H1 (cell line): ENCODE measurements at regions not wholly inside any gene's neighbourhood (a gene's known extent, or its start where the extent isn't known, plus 50 kb on each side); places are given as distances from the start of the nearest gene placed in this dataset.

Experiments used
- CBX8 ChIP-seq: fragments of 300-800, 300-1000 bp; sonication (generic); IDR thresholded peaks from 2 replicates; pipeline ENCODE4 v1.7.1; 2016; ENCODE audit warnings: low read depth, low read length, borderline replicate concordance
- CTBP2 ChIP-seq: IDR thresholded peaks from 2 replicates; pipeline ENCODE4 v1.7.0; 2011; ENCODE audit warnings: borderline replicate concordance, mild to moderate bottlenecking, moderate library complexity, mixed read lengths, low read length; ENCODE audit not compliant: insufficient read depth, insufficient read length
- POLR2A ChIP-seq, 2 experiments: IDR thresholded peaks; 1 replicate in 1 of 2; 2 replicates in 1 of 2; pipeline ENCODE4 v1.6.1; 2011; ENCODE audit warnings: low read depth in 2 of 2, low read length in 2 of 2, mild to moderate bottlenecking in 2 of 2; ENCODE audit errors: control extremely low read depth in 1 of 2
- RAD21 ChIP-seq, 2 experiments: IDR thresholded peaks in 1 of 2; conservative IDR thresholded peaks in 1 of 2; 2 replicates each; pipeline ENCODE4 v1.6.1; 2011; ENCODE audit warnings: low read depth in 2 of 2, low read length in 2 of 2, improper control_type of control experiment in 1 of 2, inconsistent platforms in 1 of 2, mild to moderate bottlenecking in 1 of 2, moderate library complexity in 1 of 2
- RNF2 ChIP-seq: fragments of 200-900, 300-1000 bp; sonication (generic); IDR thresholded peaks from 2 replicates; pipeline ENCODE4 v1.7.1; 2016; ENCODE audit warnings: borderline replicate concordance, low read depth, mild to moderate bottlenecking, antibody characterized with exemption, low read length; ENCODE audit not compliant: poor library complexity, severe bottlenecking; ENCODE audit errors: missing control alignments
- TF ChIP-seq, protein P1 (sequence below): IDR thresholded peaks from 2 replicates; pipeline ENCODE4 v1.6.1; 2012; ENCODE audit warnings: inconsistent platforms
- TF ChIP-seq, protein P2 (sequence below), 3 experiments: IDR thresholded peaks; 1 replicate in 2 of 3; 2 replicates in 1 of 3; pipeline versions ENCODE4 v1.5.1 to v1.6.1; 2011; ENCODE audit warnings: low read length in 3 of 3, mild to moderate bottlenecking in 3 of 3, inconsistent platforms in 2 of 3, low read depth in 1 of 3, moderate library complexity in 1 of 3; ENCODE audit not compliant: insufficient read depth in 1 of 3; ENCODE audit errors: control extremely low read depth in 1 of 3
- TF ChIP-seq, protein P3 (sequence below): IDR thresholded peaks from 2 replicates; pipeline ENCODE4 v1.6.1; 2011; ENCODE audit warnings: low read length, improper control_type of control experiment

- no peak for TF ChIP-seq RAD21 (IDR thresholded peaks at IDR 0.05 in 1 of 2, conservative IDR thresholded peaks at IDR 0.05 in 1 of 2; ENCODE audit: low read depth in 2 of 2, low read length in 2 of 2)
- no peak for TF ChIP-seq CBX8
- no peak for TF ChIP-seq RNF2
- TF ChIP-seq, protein P1, sequence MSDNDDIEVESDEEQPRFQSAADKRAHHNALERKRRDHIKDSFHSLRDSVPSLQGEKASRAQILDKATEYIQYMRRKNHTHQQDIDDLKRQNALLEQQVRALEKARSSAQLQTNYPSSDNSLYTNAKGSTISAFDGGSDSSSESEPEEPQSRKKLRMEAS, result no peak
- no peak for TF ChIP-seq POLR2A (IDR thresholded peaks at IDR 0.05; ENCODE audit: control extremely low read depth in 1 of 2, low read depth in 2 of 2, low read length in 2 of 2)
- no peak for TF ChIP-seq CTBP2
- TF ChIP-seq, protein P2, sequence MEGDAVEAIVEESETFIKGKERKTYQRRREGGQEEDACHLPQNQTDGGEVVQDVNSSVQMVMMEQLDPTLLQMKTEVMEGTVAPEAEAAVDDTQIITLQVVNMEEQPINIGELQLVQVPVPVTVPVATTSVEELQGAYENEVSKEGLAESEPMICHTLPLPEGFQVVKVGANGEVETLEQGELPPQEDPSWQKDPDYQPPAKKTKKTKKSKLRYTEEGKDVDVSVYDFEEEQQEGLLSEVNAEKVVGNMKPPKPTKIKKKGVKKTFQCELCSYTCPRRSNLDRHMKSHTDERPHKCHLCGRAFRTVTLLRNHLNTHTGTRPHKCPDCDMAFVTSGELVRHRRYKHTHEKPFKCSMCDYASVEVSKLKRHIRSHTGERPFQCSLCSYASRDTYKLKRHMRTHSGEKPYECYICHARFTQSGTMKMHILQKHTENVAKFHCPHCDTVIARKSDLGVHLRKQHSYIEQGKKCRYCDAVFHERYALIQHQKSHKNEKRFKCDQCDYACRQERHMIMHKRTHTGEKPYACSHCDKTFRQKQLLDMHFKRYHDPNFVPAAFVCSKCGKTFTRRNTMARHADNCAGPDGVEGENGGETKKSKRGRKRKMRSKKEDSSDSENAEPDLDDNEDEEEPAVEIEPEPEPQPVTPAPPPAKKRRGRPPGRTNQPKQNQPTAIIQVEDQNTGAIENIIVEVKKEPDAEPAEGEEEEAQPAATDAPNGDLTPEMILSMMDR (IDR thresholded peaks at IDR 0.05; ENCODE audit: control extremely low read depth in 1 of 3, insufficient read depth in 1 of 3, low read depth in 1 of 3, low read length in 3 of 3), result no peak
- TF ChIP-seq, protein P3, sequence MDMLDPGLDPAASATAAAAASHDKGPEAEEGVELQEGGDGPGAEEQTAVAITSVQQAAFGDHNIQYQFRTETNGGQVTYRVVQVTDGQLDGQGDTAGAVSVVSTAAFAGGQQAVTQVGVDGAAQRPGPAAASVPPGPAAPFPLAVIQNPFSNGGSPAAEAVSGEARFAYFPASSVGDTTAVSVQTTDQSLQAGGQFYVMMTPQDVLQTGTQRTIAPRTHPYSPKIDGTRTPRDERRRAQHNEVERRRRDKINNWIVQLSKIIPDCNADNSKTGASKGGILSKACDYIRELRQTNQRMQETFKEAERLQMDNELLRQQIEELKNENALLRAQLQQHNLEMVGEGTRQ, result no peak
Measured at GRCh38 chr14:98242903-98243302, 1029.1 kb downstream of the BCL11B start.
